Stimulated activated naive B cell treated with anti-CD40 and anti-IgM and Interleukin-4, amounts not matched to agents 10 μg/mL and 1 μg/mL and 100 μg/mL, for 72 hours (primary cell): ENCODE measurements at regions not wholly inside any gene's neighbourhood (a gene's known extent, or its start where the extent isn't known, plus 50 kb on each side); places are given as distances from the start of the nearest gene placed in this dataset.

Experiments used
- ATAC-seq, 2 donors: fragments of 150-1000 bp; cut with Tn5 transposase; replicated peaks; 2 replicates each; pipeline ENCODE4 v1.10.0; 2021; ENCODE audit warnings: moderate library complexity in 1 of 2
- DNase-seq: peaks from one replicate; pipeline ENCODE4 v3.0.0; 2021
- H3K27ac Mint-ChIP-seq: one replicate; pipeline ENCODE4 v1.8.0; 2022; ENCODE audit warnings: mild to moderate bottlenecking, mixed read lengths
- H3K27me3 Mint-ChIP-seq, 2 donors: one replicate each; pipeline ENCODE4 v1.8.0; 2022; ENCODE audit warnings: mixed read lengths in 2 of 2
- H3K36me3 Mint-ChIP-seq, 2 donors: one replicate each; pipeline ENCODE4 v1.8.0; 2022; ENCODE audit warnings: mixed read lengths in 2 of 2, mild to moderate bottlenecking in 1 of 2
- H3K4me1 Mint-ChIP-seq, 2 donors: one replicate each; pipeline ENCODE4 v1.8.0; 2022; ENCODE audit warnings: mixed read lengths in 2 of 2, mild to moderate bottlenecking in 1 of 2
- H3K4me3 Mint-ChIP-seq, 2 donors: one replicate each; pipeline ENCODE4 v1.8.0; 2022; ENCODE audit warnings: mild to moderate bottlenecking in 2 of 2, mixed read lengths in 2 of 2, moderate library complexity in 1 of 2
- H3K9me3 Mint-ChIP-seq, 2 donors: one replicate each; pipeline ENCODE4 v1.8.0; 2022; ENCODE audit warnings: mixed read lengths in 2 of 2, mild to moderate bottlenecking in 1 of 2

GRCh38 chr16:74232806-74233465 lies 63.7 kb upstream of the PSMD7 start:
- no peak overlapping the region for H3K4me3 Mint-ChIP-seq
- H3K27ac Mint-ChIP-seq = no peak overlapping the region
- no peaks in the 10 kb centered on the region for H3K9me3 Mint-ChIP-seq
- peaks cover 16 to 22% of the 10 kb centered on the region in 2 donors for H3K27me3 Mint-ChIP-seq
- no peak for DNase-seq
- no peaks in the 10 kb centered on the region for H3K36me3 Mint-ChIP-seq
- no peaks in the 10 kb centered on the region for H3K4me1 Mint-ChIP-seq
- no peak for ATAC-seq

DNA sequence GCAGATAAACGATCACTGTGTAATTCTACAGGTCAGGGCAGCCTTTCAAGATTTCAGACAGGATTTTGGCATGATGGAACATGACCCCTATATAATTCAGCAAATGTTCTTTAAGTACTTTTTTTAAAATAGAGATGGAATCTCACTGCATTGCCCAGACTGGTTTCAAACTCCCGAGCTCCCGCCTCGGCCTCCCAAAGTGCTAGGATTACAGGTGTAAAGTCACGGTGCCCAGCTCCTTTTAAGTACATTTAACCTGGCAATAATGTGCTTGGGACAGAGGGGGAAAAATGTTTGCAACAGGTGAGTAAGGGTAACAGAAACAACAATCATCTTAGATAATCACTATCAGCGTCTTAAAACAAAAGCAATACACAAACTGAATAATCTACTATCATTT lies 66.5 kb upstream of the PSMD7 start:
- no peak overlapping the region for H3K4me3 Mint-ChIP-seq
- peaks cover 19 to 22% of the 10 kb centered on the region in 2 donors for H3K27me3 Mint-ChIP-seq
- no peak for DNase-seq
- H3K9me3 Mint-ChIP-seq = no peaks in the 10 kb centered on the region
- no peak overlapping the region for H3K27ac Mint-ChIP-seq
- ATAC-seq = no peak
- no peaks in the 10 kb centered on the region for H3K36me3 Mint-ChIP-seq
- H3K4me1 Mint-ChIP-seq = no peaks in the 10 kb centered on the region

- Mint-ChIP-seq H3K4me3 (no peak overlapping the region), H3K4me1 (no peaks in the 10 kb centered on the region), H3K27ac (no peak overlapping the region), H3K9me3 (no peaks in the 10 kb centered on the region), H3K27me3 (peaks cover 11 to 18% of the 10 kb centered on the region in 2 donors), H3K36me3 (no peaks in the 10 kb centered on the region)
- DNase-seq (no peak), ATAC-seq (no peak)
Observed at GRCh38 chr16:74226338-74226954, 70.2 kb upstream of the PSMD7 start.

DNA sequence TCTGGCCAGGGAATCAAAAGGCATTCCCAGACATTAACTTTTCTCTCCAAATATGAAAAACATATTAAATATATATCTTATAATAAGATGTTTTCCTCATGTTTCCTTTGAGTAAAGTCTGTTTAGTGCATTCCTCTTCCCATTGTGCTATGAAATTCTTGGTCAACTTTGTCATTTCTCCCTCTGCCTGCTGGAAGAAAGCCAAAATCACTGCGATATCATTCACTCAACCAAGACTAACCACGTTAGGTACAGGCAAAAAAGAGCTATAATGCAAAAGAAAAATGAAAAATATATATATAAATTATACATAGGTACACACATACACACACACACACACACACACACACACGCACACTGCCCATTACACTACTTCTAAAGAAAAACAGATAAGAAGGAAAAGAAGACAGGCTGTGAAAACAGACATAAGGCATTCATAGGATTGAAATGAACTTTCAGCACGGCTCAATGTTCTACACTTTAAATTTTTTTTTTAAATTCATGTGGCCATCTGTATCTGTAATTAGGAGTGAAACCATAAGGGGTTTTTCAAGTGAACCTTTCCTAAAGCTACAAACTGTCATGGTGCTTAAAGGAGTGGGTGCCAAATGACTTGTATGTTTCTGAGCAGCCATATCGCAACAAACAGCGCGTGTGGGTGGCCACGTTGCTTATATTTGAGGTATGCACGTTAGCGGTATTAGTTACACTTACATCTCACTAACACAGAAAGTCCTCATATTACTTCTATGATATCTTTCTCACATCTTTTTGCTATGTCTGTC lies 71.6 kb upstream of the PSMD7 start:
- DNase-seq = no peak
- Mint-ChIP-seq H3K36me3 (no peaks in the 10 kb centered on the region), H3K27ac (no peak overlapping the region), H3K27me3 (peaks cover 11 to 21% of the 10 kb centered on the region in 2 donors), H3K9me3 (no peaks in the 10 kb centered on the region), H3K4me3 (no peak overlapping the region), H3K4me1 (no peaks in the 10 kb centered on the region)
- no peak for ATAC-seq

DNA sequence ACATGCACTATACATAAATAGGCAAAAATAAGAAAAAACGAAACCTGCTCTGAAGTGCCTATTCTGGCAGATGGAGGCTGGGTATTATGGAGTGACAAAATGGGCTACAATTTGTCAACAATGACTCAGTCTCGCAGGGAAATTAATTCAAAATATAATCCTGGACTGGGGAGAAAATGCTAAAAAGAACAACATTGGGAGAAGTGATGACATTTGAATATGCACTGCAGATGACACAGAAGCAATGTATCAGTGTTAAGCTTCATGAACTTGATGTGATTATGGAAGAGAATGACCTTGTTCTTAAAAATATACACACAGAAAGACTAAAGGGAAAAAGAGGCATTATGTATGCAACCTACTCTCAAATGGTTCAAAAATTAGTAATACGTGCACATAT lies 74.8 kb upstream of the PSMD7 start:
- no peaks in the 10 kb centered on the region for H3K4me1 Mint-ChIP-seq
- H3K36me3 Mint-ChIP-seq = no peaks in the 10 kb centered on the region
- no peak overlapping the region for H3K27ac Mint-ChIP-seq
- no peak for DNase-seq
- no peak for ATAC-seq
- H3K4me3 Mint-ChIP-seq = no peak overlapping the region
- H3K9me3 Mint-ChIP-seq = no peaks in the 10 kb centered on the region
- H3K27me3 Mint-ChIP-seq = peaks cover 0 to 23% of the 10 kb centered on the region in 2 donors

DNA sequence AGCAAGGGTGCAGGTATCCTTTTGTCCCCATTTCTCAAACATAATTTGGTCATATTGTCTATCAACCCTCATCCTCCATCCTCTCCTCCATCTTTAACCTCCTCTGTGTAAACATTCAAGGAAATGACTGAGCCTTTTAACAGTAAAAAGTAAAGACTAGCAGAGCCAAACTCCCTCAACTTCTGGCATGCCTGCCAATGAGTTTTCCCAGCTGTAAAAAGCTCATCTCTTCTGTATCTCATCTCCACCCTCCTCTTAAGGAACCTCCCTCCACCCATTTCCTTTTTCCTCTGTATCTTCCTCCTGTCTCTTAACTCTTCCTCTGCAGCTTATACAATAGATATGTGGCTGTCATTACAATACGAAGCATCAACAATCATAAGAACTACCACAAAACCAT lies 76.9 kb upstream of the PSMD7 start:
- Mint-ChIP-seq H3K36me3 (no peaks in the 10 kb centered on the region), H3K4me3 (no peak overlapping the region), H3K27me3 (peaks cover 0 to 13% of the 10 kb centered on the region in 2 donors), H3K27ac (no peak overlapping the region), H3K9me3 (no peaks in the 10 kb centered on the region), H3K4me1 (no peaks in the 10 kb centered on the region)
- ATAC-seq (no peak), DNase-seq (no peak)

- Mint-ChIP-seq H3K27ac (no peak overlapping the region), H3K27me3 (peaks cover 0 to 13% of the 10 kb centered on the region in 2 donors), H3K4me3 (no peak overlapping the region), H3K4me1 (no peaks in the 10 kb centered on the region), H3K9me3 (no peaks in the 10 kb centered on the region), H3K36me3 (no peaks in the 10 kb centered on the region)
- DNase-seq = no peak
- ATAC-seq = no peak
Observed at GRCh38 chr16:74218871-74219270, 77.7 kb upstream of the PSMD7 start.

- peaks cover 0 to 6% of the 10 kb centered on the region in 2 donors for H3K4me1 Mint-ChIP-seq
Observed at GRCh38 chr16:74216319-74216718, 80.3 kb upstream of the PSMD7 start.

DNA sequence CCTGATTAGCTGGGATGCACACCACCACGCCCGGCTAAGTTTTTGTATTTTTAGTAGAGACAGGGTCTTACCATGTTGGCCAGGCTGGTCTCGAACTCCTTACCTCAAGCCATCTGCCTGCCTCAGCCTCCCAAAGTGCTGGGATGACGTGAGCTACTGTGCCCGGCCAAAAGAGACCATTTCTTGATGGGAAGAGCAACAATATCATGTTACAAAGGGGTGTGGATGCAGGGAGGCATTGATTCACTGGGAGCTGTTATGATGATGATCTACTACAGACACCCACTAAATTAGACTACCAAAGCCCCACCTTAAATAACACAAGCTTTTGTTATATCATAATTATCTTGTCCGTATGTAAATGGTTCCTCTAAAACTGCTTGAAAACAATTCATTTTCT lies 81.4 kb upstream of the PSMD7 start:
- no peak overlapping the region for H3K4me3 Mint-ChIP-seq
- peaks cover 0 to 24% of the 10 kb centered on the region in 2 donors for H3K27me3 Mint-ChIP-seq
- H3K36me3 Mint-ChIP-seq = no peaks in the 10 kb centered on the region
- peaks cover 0 to 6% of the 10 kb centered on the region in 2 donors for H3K4me1 Mint-ChIP-seq
- no peak for DNase-seq
- no peak overlapping the region for H3K27ac Mint-ChIP-seq
- no peak for ATAC-seq
- H3K9me3 Mint-ChIP-seq = no peaks in the 10 kb centered on the region

More at GRCh38 chr16:74216319-74216718, 80.3 kb upstream of the PSMD7 start:
- DNase-seq (no peak), ATAC-seq (no peak)
- Mint-ChIP-seq H3K9me3 (no peaks in the 10 kb centered on the region), H3K27ac (no peak overlapping the region), H3K4me3 (no peak overlapping the region), H3K36me3 (no peaks in the 10 kb centered on the region), H3K27me3 (peaks cover 0 to 29% of the 10 kb centered on the region in 2 donors)

DNA sequence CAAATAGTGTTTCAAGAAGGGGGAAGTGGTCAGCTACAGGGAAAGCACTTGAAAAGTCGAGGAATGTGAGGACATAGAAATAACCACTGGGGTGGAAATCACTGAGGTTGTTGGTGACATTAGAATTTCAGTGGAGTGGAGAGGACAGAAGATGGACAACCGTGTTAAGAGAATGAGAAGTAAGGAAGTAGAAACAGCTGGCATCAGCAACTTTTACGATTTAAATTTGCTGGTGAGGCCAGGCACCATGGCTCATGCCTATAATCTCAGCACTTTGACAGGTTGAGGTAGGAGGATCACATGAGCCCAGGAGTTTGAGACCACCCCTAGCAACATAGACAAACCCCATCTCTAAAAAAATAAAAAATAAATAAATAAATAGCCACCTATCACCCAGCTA lies 83.2 kb upstream of the PSMD7 start:
- no peak overlapping the region for H3K4me3 Mint-ChIP-seq
- H3K36me3 Mint-ChIP-seq = no peaks in the 10 kb centered on the region
- DNase-seq (no peak), ATAC-seq (no peak)
- H3K27me3 Mint-ChIP-seq = peaks cover 0 to 20% of the 10 kb centered on the region in 2 donors
- no peaks in the 10 kb centered on the region for H3K9me3 Mint-ChIP-seq
- H3K4me1 Mint-ChIP-seq = peaks cover 0 to 6% of the 10 kb centered on the region in 2 donors
- H3K27ac Mint-ChIP-seq = no peak overlapping the region

DNA sequence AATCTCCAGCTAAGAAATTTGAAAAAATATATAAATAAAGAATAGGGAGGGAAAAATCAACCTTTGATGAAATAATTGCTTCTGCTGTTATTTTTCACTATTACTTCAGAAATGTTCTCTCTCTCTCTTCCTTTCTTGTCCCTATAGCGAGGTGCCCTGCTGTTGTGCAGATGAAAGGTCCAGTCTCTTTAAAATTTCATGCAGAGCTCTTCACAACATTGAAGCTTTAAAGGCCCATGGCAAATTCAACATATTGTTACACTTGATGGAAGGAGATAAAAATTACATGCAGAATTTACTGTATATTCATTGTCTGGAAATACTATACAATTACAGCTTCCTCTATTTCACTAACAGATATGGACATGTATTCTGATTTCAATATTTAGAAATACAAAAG lies 86.4 kb upstream of the PSMD7 start:
- ATAC-seq = no peak
- DNase-seq = no peak
- Mint-ChIP-seq H3K36me3 (no peaks in the 10 kb centered on the region), H3K27me3 (peaks cover 6 to 20% of the 10 kb centered on the region in 2 donors), H3K27ac (no peak overlapping the region), H3K4me3 (no peak overlapping the region), H3K9me3 (no peaks in the 10 kb centered on the region), H3K4me1 (peaks cover 0 to 6% of the 10 kb centered on the region in 2 donors)

- Mint-ChIP-seq H3K27ac (no peak overlapping the region), H3K36me3 (no peaks in the 10 kb centered on the region), H3K4me3 (no peak overlapping the region), H3K9me3 (peaks cover 0 to 2% of the 10 kb centered on the region in 2 donors), H3K27me3 (peaks cover 0 to 6% of the 10 kb centered on the region in 2 donors), H3K4me1 (no peaks in the 10 kb centered on the region)
- no peak for ATAC-seq
- no peak for DNase-seq
Observed at GRCh38 chr16:74202009-74202408, 94.6 kb upstream of the PSMD7 start.

GRCh38 chr16:74201576-74201975 lies 95.0 kb upstream of the PSMD7 start:
- no peak overlapping the region for H3K27ac Mint-ChIP-seq
- H3K4me3 Mint-ChIP-seq = no peak overlapping the region
- H3K4me1 Mint-ChIP-seq = no peaks in the 10 kb centered on the region
- H3K9me3 Mint-ChIP-seq = peaks cover 0 to 2% of the 10 kb centered on the region in 2 donors
- ATAC-seq (no peak), DNase-seq (no peak)
- H3K27me3 Mint-ChIP-seq = peaks cover 0 to 6% of the 10 kb centered on the region in 2 donors
- no peaks in the 10 kb centered on the region for H3K36me3 Mint-ChIP-seq

GRCh38 chr16:74200921-74201320 lies 95.7 kb upstream of the PSMD7 start:
- Mint-ChIP-seq H3K9me3 (peaks cover 0 to 2% of the 10 kb centered on the region in 2 donors), H3K4me1 (no peaks in the 10 kb centered on the region), H3K27me3 (peaks cover 3 to 9% of the 10 kb centered on the region in 2 donors), H3K27ac (no peak overlapping the region), H3K4me3 (no peak overlapping the region), H3K36me3 (no peaks in the 10 kb centered on the region)
- DNase-seq (no peak), ATAC-seq (no peak)

GRCh38 chr16:74199842-74200124 lies 96.8 kb upstream of the PSMD7 start:
- no peak for ATAC-seq
- Mint-ChIP-seq H3K4me1 (no peaks in the 10 kb centered on the region), H3K36me3 (no peaks in the 10 kb centered on the region), H3K4me3 (no peak overlapping the region), H3K27me3 (peaks cover 12 to 16% of the 10 kb centered on the region in 2 donors), H3K27ac (no peak overlapping the region), H3K9me3 (peaks cover 0 to 4% of the 10 kb centered on the region in 2 donors)
- DNase-seq = no peak
